MCF 10A (cell line): ENCODE measurements at regions not wholly inside any gene's neighbourhood (a gene's known extent, or its start where the extent isn't known, plus 50 kb on each side); places are given as distances from the start of the nearest gene placed in this dataset.

Experiments used
- BruUV-seq: library from RNA; stranded (reverse); fragments of 400-500 nt; replicated peaks from 2 replicates; lab custom pipeline; 2021; lab: Mats Ljungman, UMichigan
- CTCF ChIA-PET: fragments of 300-600 bp; sonication (Branson Sonifier 250); formaldehyde crosslinking; extraction: SDS; loops from one replicate; lab custom pipeline; 2021; ENCODE audit warnings: antibody characterized with exemption, inconsistent platforms; lab: Yijun Ruan, JAX
- POLR2A ChIA-PET: fragments of 300-600, 350-650 bp; sonication (Branson Sonifier 250); formaldehyde crosslinking; extraction: SDS; loops from one replicate; lab custom pipeline; 2020; ENCODE audit warnings: antibody characterized with exemption, inconsistent platforms; lab: Yijun Ruan, JAX
- DNase-seq: peaks from one replicate; pipeline ENCODE4 v3.0.0-alpha.2; 2018; ENCODE audit not compliant: unreplicated experiment
- H3K27ac Mint-ChIP-seq: one replicate; pipeline ENCODE4 v1.8.0; 2022; ENCODE audit warnings: mild to moderate bottlenecking, low read depth, mixed read lengths; ENCODE audit not compliant: unreplicated experiment
- H3K27me3 Mint-ChIP-seq: one replicate; pipeline ENCODE4 v1.8.0; 2022; ENCODE audit warnings: mixed read lengths; ENCODE audit not compliant: insufficient read depth, unreplicated experiment
- H3K36me3 Mint-ChIP-seq: one replicate; pipeline ENCODE4 v1.8.0; 2022; ENCODE audit warnings: mild to moderate bottlenecking, moderate library complexity, mixed read lengths; ENCODE audit not compliant: insufficient read depth, unreplicated experiment
- H3K4me1 Mint-ChIP-seq: one replicate; pipeline ENCODE4 v1.8.0; 2022; ENCODE audit warnings: mixed read lengths; ENCODE audit not compliant: insufficient read depth, unreplicated experiment
- H3K4me3 Mint-ChIP-seq: one replicate; pipeline ENCODE4 v1.8.0; 2022; ENCODE audit warnings: mild to moderate bottlenecking, moderate library complexity, mixed read lengths; ENCODE audit not compliant: unreplicated experiment
- H3K9me3 Mint-ChIP-seq: one replicate; pipeline ENCODE4 v1.8.0; 2022; ENCODE audit warnings: mixed read lengths; ENCODE audit not compliant: unreplicated experiment
- CTCF ChIP-seq: fragments of 200-600 bp; IDR thresholded peaks from one replicate; pipeline ENCODE4 v1.8.0; 2022; ENCODE audit warnings: antibody characterized with exemption, mild to moderate bottlenecking; ENCODE audit not compliant: unreplicated experiment
- intact Hi-C: fragments of 100-400 bp; cut with micrococcal nuclease; formaldehyde crosslinking; loops from 2 replicates; pipeline ENCODE4 v1.14.1; 2022

- POLR2A ChIA-PET = no interaction called here
- no peak for TF ChIP-seq CTCF
- CTCF ChIA-PET = no interaction called here
- no TSS peak for BruUV-seq
- H3K27me3 Mint-ChIP-seq = no peaks in the 10 kb centered on the region
- no peak overlapping the region for H3K4me3 Mint-ChIP-seq
- DNase-seq = no peak
- H3K9me3 Mint-ChIP-seq = peaks cover 8% of the 10 kb centered on the region
- no peaks in the 10 kb centered on the region for H3K36me3 Mint-ChIP-seq
- H3K4me1 Mint-ChIP-seq = no peaks in the 10 kb centered on the region
- no peak overlapping the region for H3K27ac Mint-ChIP-seq
- intact Hi-C loops = no loop called here
Measured at GRCh38 chr5:125064621-125065438, 318.4 kb upstream of the ZNF608 start.

DNA sequence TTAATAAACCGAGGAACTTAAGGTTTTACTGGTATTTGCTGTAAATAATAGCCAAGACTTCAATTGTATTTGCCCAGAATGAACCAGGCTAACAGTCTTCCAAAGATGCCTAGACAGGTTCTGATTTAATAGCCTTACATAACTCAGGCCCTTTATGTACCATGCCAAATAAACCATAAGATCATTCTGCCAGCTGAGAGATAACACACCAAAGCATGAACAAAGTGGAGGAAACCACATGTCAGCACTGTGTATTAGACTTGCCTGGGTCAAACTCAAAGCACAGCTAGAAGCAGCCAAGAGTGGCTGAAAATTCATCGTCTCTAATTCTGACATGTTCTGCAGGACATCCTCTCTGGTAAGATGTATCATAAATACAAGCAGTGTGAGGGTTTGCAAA lies 319.3 kb upstream of the ZNF608 start:
- H3K4me1 Mint-ChIP-seq = no peaks in the 10 kb centered on the region
- DNase-seq = no peak
- H3K27ac Mint-ChIP-seq = no peak overlapping the region
- CTCF ChIA-PET = no interaction called here
- no peak overlapping the region for H3K4me3 Mint-ChIP-seq
- POLR2A ChIA-PET = interaction anchor here (0.7 kb wide), 1 partner anchor 14 kb away, joined by 3 read pairs; no protein-coding TSS in a partner anchor
- no peaks in the 10 kb centered on the region for H3K36me3 Mint-ChIP-seq
- no TSS peak for BruUV-seq
- no peaks in the 10 kb centered on the region for H3K27me3 Mint-ChIP-seq
- TF ChIP-seq CTCF = no peak
- intact Hi-C loops = no loop called here
- H3K9me3 Mint-ChIP-seq = peaks cover 10% of the 10 kb centered on the region

DNA sequence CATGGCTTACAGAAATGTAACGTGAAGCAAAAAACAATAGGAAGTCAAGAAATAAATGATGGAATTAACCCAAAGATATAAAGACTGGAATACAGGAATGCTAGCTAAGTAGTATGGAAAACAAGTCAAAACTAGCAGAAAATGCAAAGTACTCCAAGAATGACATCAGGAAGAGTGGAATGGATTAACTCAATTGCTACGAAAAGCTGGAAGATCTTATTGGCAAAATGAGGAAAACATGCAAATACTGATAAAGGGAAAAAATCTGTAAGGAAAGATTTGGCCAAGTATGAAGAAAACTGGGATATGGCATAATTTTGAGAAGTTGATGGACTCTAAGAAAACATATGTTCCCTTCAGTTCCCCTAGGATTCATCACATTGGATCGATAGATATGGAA lies 324.5 kb upstream of the ZNF608 start:
- Mint-ChIP-seq H3K4me1 (no peaks in the 10 kb centered on the region), H3K27ac (no peak overlapping the region), H3K4me3 (no peak overlapping the region), H3K36me3 (no peaks in the 10 kb centered on the region), H3K9me3 (peaks cover 41% of the 10 kb centered on the region), H3K27me3 (no peaks in the 10 kb centered on the region)
- no TSS peak for BruUV-seq
- POLR2A ChIA-PET = no interaction called here
- no peak for DNase-seq
- TF ChIP-seq CTCF = no peak
- CTCF ChIA-PET = interaction anchor here (0.6 kb wide), 1 partner anchor 19 kb away, joined by 7 read pairs; no protein-coding TSS in a partner anchor
- intact Hi-C loops = no loop called here

GRCh38 chr5:125073090-125073489 lies 326.7 kb upstream of the ZNF608 start:
- POLR2A ChIA-PET = interaction anchor here (0.6 kb wide), 1 partner anchor 29 kb away, joined by 3 read pairs; no protein-coding TSS in a partner anchor
- intact Hi-C loops = no loop called here
- no peak for DNase-seq
- no peak overlapping the region for H3K4me3 Mint-ChIP-seq
- no peaks in the 10 kb centered on the region for H3K4me1 Mint-ChIP-seq
- no peaks in the 10 kb centered on the region for H3K36me3 Mint-ChIP-seq
- peaks cover 41% of the 10 kb centered on the region for H3K9me3 Mint-ChIP-seq
- H3K27me3 Mint-ChIP-seq = no peaks in the 10 kb centered on the region
- H3K27ac Mint-ChIP-seq = no peak overlapping the region
- BruUV-seq = no TSS peak
- CTCF ChIA-PET = interaction anchor here (0.7 kb wide), 1 partner anchor 1002 kb away, joined by 3 read pairs; no protein-coding TSS in a partner anchor
- no peak for TF ChIP-seq CTCF
